GM12872 (cell line): ENCODE measurements at regions not wholly inside any gene's neighbourhood (a gene's known extent, or its start where the extent isn't known, plus 50 kb on each side); places are given as distances from the start of the nearest gene placed in this dataset.

Experiments
- TF ChIP-seq, protein P1 (sequence below): IDR thresholded peaks from 3 replicates; pipeline ENCODE4 v1.5.1; 2011; ENCODE audit warnings: low read depth, mild to moderate bottlenecking, low read length, moderate library complexity; ENCODE audit not compliant: insufficient read depth

DNA sequence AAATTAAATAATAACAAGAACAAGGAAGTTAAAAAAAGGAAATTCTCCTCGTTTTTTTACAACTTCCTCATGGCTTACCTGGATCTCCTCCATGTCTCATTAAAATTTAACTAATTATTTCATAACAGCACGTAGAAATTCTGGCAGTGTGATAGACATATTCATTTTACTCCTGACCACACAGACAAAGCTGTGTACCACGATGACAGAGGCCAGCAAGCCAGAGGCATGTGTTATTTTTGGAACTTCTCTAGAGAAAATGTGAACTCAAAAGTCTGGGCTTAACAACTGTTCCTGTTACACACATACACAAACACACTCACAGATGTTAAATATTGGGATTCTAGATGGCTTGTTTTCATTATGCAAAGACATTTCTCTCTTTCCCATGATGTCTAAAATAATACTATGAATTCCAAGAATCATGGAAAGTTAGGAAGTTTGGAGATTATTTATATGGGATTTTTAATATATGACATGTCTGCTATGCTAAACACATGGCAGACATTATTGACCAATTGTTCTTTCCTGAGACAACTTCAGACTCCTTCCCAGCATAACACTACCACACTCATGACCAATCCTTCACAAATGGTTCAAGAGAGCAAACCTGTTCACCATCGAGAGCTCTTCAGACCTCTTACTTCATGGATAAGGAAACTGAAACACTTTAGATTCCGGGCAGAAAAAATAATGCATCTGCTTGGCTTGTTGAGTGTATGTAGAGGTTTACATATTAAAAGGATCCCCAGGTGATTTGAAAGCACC lies 158.7 kb downstream of the DACT1 start:
- TF ChIP-seq, protein P1, sequence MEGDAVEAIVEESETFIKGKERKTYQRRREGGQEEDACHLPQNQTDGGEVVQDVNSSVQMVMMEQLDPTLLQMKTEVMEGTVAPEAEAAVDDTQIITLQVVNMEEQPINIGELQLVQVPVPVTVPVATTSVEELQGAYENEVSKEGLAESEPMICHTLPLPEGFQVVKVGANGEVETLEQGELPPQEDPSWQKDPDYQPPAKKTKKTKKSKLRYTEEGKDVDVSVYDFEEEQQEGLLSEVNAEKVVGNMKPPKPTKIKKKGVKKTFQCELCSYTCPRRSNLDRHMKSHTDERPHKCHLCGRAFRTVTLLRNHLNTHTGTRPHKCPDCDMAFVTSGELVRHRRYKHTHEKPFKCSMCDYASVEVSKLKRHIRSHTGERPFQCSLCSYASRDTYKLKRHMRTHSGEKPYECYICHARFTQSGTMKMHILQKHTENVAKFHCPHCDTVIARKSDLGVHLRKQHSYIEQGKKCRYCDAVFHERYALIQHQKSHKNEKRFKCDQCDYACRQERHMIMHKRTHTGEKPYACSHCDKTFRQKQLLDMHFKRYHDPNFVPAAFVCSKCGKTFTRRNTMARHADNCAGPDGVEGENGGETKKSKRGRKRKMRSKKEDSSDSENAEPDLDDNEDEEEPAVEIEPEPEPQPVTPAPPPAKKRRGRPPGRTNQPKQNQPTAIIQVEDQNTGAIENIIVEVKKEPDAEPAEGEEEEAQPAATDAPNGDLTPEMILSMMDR: no peak

DNA sequence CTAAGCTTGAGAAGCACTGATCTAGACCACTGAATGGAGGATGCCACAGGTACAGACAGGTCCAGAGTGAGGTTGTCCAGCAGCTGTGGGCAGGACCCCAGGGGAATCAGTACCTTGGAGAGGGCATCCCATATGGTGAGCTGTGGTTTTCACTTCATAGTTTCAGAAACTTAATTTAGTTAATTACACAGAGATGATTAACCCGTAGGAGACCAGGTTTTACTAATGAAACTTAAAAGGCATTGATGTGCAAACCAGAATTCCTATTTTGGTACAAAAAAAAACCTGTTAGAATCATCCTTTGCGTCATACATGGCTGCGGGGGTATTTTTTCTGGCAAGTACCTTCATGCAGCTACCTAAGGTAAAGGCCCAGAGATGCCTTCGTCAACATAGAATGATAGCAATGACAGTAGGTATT lies 159.3 kb downstream of the DACT1 start:
- TF ChIP-seq, protein P1: no peak

DNA sequence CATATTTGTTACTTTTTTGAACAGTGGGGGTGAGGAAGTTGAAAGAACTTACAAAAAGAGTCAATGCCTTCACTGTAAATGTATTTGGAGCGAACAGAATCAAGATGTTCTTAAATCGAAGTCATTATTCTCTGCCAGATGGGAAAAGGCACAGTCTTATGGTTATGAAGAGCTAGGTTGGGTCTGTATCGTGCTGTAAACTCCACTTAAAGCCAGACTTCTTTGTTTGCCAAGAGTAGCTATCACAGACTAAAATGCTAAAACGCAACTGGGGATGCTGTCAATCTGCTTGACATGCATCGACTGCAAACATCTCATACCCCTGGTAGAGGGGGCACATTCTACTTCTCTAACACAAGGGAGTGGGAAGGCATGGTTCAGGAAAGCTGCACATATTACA lies 160.4 kb downstream of the DACT1 start:
- TF ChIP-seq, protein P1: no peak

DNA sequence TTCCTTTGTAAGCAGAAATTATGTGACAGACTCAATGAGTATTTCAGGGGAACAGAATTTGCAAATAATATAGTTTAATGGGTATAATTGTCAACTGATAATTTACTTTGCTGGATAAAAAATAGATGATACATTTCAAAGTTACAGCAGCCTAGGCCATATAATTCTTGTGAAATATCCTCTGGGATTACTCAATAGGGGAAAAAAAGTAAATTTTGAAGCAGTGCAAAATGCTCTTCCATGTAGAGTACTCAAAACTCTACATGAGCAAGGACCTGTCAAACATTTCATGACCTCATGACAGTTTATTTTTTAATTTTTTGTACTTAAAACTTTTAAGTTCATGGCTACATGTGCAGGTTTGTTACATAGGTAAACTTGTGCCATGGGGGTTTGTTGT lies 163.3 kb downstream of the DACT1 start:
- TF ChIP-seq, protein P1: no peak

DNA sequence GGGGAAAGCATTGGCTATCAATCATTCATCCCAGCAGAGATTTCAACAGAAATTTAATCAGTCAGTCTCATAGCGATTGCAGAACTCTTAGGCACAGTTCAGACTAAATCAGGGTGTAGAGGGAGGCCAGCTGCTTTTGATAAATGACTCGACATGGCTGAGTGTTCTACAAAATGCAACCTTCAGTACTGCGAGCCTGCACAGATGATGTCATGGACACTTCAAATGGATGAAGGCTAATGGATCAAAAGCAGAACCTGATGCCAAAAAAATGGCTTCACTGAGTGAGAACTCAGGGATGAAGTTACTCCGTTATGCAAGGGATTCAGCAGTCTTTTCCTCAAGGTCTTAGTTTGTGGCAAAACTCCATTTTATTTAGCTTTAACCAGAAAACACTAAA lies 167.3 kb downstream of the DACT1 start:
- TF ChIP-seq, protein P1: no peak

DNA sequence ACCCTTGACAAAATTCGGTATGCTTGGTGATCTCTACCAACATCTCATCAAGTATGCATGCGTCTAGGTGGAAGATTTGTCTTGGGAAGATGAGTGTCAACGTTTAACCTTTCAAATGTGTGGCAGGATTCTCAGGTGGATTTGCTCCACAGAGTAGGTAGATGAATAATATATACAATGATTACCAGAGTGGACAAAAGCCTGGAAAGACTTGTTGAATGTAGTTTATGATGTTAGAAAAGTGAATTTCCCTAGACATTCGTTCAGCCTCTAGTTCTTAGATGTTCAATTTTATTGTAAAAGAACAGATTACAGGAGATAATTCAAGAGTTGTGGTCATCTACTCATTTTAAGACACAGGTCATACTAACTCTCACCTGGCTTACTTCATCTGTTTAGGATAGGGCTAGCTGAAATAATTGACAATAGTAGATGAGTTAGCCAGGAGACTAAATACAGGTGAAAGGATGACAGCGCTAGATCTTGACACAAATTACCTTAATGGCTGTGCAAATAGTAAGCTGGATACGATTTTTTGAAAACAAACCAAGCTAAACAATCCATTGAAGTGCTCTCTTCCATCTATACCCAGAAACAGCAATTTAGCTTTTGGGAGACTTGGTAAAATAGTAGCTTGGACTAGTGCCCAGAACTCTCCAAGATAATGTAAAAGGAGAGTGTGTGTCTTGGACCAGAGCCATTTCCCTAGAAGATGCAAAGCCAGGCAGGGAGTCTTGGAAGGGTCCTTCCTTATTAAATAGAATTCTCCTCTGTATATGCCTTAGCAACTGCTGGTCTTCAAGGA lies 168.0 kb downstream of the DACT1 start:
- TF ChIP-seq, protein P1: no peak

DNA sequence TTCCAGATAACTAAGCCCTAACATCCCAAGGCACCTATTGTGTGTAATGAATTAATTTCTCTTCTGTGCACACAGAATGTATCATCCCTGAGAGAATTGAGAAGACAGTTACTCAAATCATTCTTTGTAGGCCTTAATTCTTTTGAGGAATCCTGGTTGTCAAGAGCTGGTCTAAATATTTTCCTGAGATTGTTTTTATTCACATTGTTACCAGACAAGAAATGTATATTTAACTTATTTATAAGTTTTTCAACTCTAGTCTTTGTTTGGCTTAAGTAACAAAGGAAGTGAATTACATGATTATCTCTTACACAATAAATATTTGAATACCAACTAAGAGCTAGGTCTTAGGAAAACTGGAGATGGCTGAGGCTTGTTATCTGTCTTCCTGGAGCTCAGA lies 169.4 kb downstream of the DACT1 start:
- TF ChIP-seq, protein P1: no peak
